ENCODE measurements at regions not wholly inside any gene's neighbourhood (a gene's known extent, or its start where the extent isn't known, plus 50 kb on each side); places are given as distances from the start of the nearest gene placed in this dataset.

- no peak for TF ChIP-seq CTCF (IDR thresholded peaks at IDR 0.05)
- Histone ChIP-seq H3K27me3 (no peaks in the 10 kb centered on the region), H3K27ac (no peak overlapping the region)
Observed at GRCh38 chr12:115421350-115421749, 737.4 kb upstream of the TBX3 start.

GRCh38 chr12:115419145-115419646 lies 735.2 kb upstream of the TBX3 start:
- Histone ChIP-seq H3K27ac (no peak overlapping the region), H3K4me1 (ENCODE audit: control insufficient read depth in 1 of 2, insufficient read depth in 1 of 2, low read depth in 1 of 2, low read length in 1 of 2) (no peaks in the 10 kb centered on the region), H3K27me3 (no peaks in the 10 kb centered on the region), H3K9me3 (no peaks in the 10 kb centered on the region), H3K4me3 (ENCODE audit: low read depth in 1 of 2, low read length in 1 of 2) (no peak overlapping the region), H3K36me3 (no peaks in the 10 kb centered on the region)
- no peak for TF ChIP-seq CTCF (IDR thresholded peaks at IDR 0.05)

More at GRCh38 chr12:115421350-115421749, 737.4 kb upstream of the TBX3 start:
- Histone ChIP-seq H3K36me3 (no peaks in the 10 kb centered on the region), H3K4me1 (ENCODE audit: control insufficient read depth in 1 of 2, insufficient read depth in 1 of 2, low read depth in 1 of 2, low read length in 1 of 2) (no peaks in the 10 kb centered on the region), H3K4me3 (ENCODE audit: low read depth in 1 of 2, low read length in 1 of 2) (no peak overlapping the region), H3K9me3 (no peaks in the 10 kb centered on the region)

- no peak for TF ChIP-seq CTCF (IDR thresholded peaks at IDR 0.05)
- H3K27ac ChIP-seq = no peak overlapping the region
- H3K27me3 ChIP-seq = no peaks in the 10 kb centered on the region
- H3K4me3 ChIP-seq (ENCODE audit: low read depth in 1 of 2, low read length in 1 of 2) = no peak overlapping the region
- H3K36me3 ChIP-seq = no peaks in the 10 kb centered on the region
- H3K4me1 ChIP-seq (ENCODE audit: control insufficient read depth in 1 of 2, insufficient read depth in 1 of 2, low read depth in 1 of 2, low read length in 1 of 2) = no peaks in the 10 kb centered on the region
- no peaks in the 10 kb centered on the region for H3K9me3 ChIP-seq
Observed at GRCh38 chr12:115417610-115418009, 733.6 kb upstream of the TBX3 start.

- no peak for TF ChIP-seq CTCF (IDR thresholded peaks at IDR 0.05)
- Histone ChIP-seq H3K27ac (no peak overlapping the region), H3K9me3 (no peaks in the 10 kb centered on the region), H3K4me3 (ENCODE audit: low read depth in 1 of 2, low read length in 1 of 2) (no peak overlapping the region), H3K4me1 (ENCODE audit: control insufficient read depth in 1 of 2, insufficient read depth in 1 of 2, low read depth in 1 of 2, low read length in 1 of 2) (no peaks in the 10 kb centered on the region), H3K27me3 (no peaks in the 10 kb centered on the region), H3K36me3 (no peaks in the 10 kb centered on the region)
Observed at GRCh38 chr12:115416869-115417268, 732.9 kb upstream of the TBX3 start.

- Histone ChIP-seq H3K4me1 (ENCODE audit: control insufficient read depth in 1 of 2, insufficient read depth in 1 of 2, low read depth in 1 of 2, low read length in 1 of 2) (no peaks in the 10 kb centered on the region), H3K27ac (no peak overlapping the region), H3K4me3 (ENCODE audit: low read depth in 1 of 2, low read length in 1 of 2) (no peak overlapping the region), H3K36me3 (no peaks in the 10 kb centered on the region), H3K9me3 (no peaks in the 10 kb centered on the region), H3K27me3 (peaks cover 8% of the 10 kb centered on the region)
- no peak for TF ChIP-seq CTCF (IDR thresholded peaks at IDR 0.05)
Observed at GRCh38 chr12:115413626-115414025, 729.7 kb upstream of the TBX3 start.

- H3K4me3 ChIP-seq (ENCODE audit: low read depth in 1 of 2, low read length in 1 of 2) = no peak overlapping the region
- no peak for TF ChIP-seq CTCF (IDR thresholded peaks at IDR 0.05)
- no peaks in the 10 kb centered on the region for H3K4me1 ChIP-seq (ENCODE audit: control insufficient read depth in 1 of 2, insufficient read depth in 1 of 2, low read depth in 1 of 2, low read length in 1 of 2)
- no peaks in the 10 kb centered on the region for H3K36me3 ChIP-seq
- H3K9me3 ChIP-seq = no peaks in the 10 kb centered on the region
- peaks cover 8% of the 10 kb centered on the region for H3K27me3 ChIP-seq
- no peak overlapping the region for H3K27ac ChIP-seq
Observed at GRCh38 chr12:115412831-115413230, 728.9 kb upstream of the TBX3 start.
